ENCODE measurements at regions not wholly inside any gene's neighbourhood (a gene's known extent, or its start where the extent isn't known, plus 50 kb on each side); places are given as distances from the start of the nearest gene placed in this dataset.

GRCh38 chr5:82649943-82650342 is 371.8 kb upstream of the RPS23 start:
- no peak for TF ChIP-seq ZKSCAN1 (IDR thresholded peaks at IDR 0.05; ENCODE audit: low read depth, low read length)
- no peak for TF ChIP-seq POLR2A (conservative IDR thresholded peaks at IDR 0.05)
- TF ChIP-seq ZNF311 (CRISPR knock-in tag; IDR thresholded peaks at IDR 0.05): no peak
- no peak for TF ChIP-seq SRF (CRISPR knock-in tag; IDR thresholded peaks at IDR 0.05)
- TF ChIP-seq RBFOX2 (IDR thresholded peaks at IDR 0.05; ENCODE audit: low read depth, low read length): no peak
- TF ChIP-seq SETDB1 (IDR thresholded peaks at IDR 0.05; ENCODE audit: low read length): no peak
- no peak for TF ChIP-seq ZNF239 (CRISPR knock-in tag; IDR thresholded peaks at IDR 0.05)
- TF ChIP-seq FOXK1 (CRISPR knock-in tag; IDR thresholded peaks at IDR 0.05; ENCODE audit: borderline replicate concordance): no peak
- no peak for TF ChIP-seq ZNF561 (CRISPR knock-in tag; conservative IDR thresholded peaks at IDR 0.05)
- TF ChIP-seq SIN3B (IDR thresholded peaks at IDR 0.05; ENCODE audit: low read depth): no peak
- no peak for TF ChIP-seq JUN (IDR thresholded peaks at IDR 0.05; ENCODE audit: borderline replicate concordance, low read depth, low read length)
- TF ChIP-seq JUN (CRISPR knock-in tag; IDR thresholded peaks at IDR 0.05; ENCODE audit: borderline replicate concordance): no peak
- no peak for TF ChIP-seq SIN3A (IDR thresholded peaks at IDR 0.05; ENCODE audit: borderline replicate concordance in 2 of 2, control insufficient read depth in 1 of 2, low read depth in 2 of 2, low read length in 2 of 2)
- no peak for TF ChIP-seq CTCF (IDR thresholded peaks at IDR 0.05 in 2 of 3, conservative IDR thresholded peaks at IDR 0.05 in 1 of 3; ENCODE audit: insufficient read depth in 2 of 3, low read depth in 1 of 3, low read length in 3 of 3)
- no peak for TF ChIP-seq ESRRA (IDR thresholded peaks at IDR 0.05; ENCODE audit: borderline replicate concordance, low read depth)
